Epidermal melanocyte (primary cell): ENCODE measurements at regions not wholly inside any gene's neighbourhood (a gene's known extent, or its start where the extent isn't known, plus 50 kb on each side); places are given as distances from the start of the nearest gene placed in this dataset.

Experiments
- DNase-seq: peaks from one replicate; pipeline ENCODE4 v3.0.0; 2011; ENCODE audit warnings: low spot score; ENCODE audit not compliant: insufficient read length

- DNase-seq, result no peak
Observed at GRCh38 chr1:229105109-229105508, 165.8 kb upstream of the RAB4A start.

GRCh38 chr1:229105822-229106525 lies 164.9 kb upstream of the RAB4A start:
- DNase-seq, result no peak

- DNase-seq, result no peak
Observed at GRCh38 chr1:229106526-229107125, 164.3 kb upstream of the RAB4A start.

DNA sequence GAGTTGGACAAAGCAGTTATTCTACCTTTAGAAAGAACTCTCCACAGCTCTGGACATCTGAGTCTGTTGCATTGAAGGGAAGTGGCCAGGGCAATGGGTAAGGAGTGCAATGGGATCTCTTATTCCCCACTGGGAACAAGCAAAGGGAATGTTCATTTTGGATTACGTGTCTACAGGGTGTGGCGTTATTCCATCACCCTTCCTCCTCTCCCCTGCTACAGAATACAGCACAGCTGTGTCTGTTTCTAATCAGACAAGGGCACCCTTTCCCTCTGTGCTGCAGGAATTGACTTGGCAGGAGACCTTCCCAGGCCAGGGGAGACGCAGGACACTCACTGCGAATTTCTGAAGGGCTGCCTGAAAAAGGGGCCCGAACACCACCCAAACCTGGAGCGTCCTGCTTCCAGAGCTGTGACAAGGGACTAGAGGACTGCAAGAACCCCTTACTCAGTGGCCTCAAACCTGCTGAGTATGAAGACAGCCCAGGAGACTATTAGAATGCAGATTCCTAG lies 163.6 kb upstream of the RAB4A start:
- DNase-seq, result no peak

DNA sequence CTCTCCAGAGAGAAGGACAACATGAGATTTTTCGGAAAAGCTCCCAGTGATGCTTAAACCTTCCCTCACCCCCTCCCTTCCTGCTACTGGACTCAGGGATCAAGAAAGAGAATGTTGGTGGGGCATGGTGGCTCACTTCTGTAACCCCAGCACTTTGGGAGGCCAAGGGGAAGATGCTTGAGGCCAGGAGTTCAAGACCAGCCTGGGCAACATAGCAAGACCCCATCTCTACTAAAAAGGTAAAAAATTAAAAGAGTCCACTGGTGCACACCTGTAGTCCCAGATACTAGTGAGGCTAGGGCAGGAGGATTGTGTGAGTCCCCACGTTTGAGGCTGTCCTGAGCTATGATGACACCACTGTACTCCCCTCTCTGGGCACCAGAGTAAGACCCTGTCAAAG lies 162.9 kb upstream of the RAB4A start:
- no peak for DNase-seq

DNA sequence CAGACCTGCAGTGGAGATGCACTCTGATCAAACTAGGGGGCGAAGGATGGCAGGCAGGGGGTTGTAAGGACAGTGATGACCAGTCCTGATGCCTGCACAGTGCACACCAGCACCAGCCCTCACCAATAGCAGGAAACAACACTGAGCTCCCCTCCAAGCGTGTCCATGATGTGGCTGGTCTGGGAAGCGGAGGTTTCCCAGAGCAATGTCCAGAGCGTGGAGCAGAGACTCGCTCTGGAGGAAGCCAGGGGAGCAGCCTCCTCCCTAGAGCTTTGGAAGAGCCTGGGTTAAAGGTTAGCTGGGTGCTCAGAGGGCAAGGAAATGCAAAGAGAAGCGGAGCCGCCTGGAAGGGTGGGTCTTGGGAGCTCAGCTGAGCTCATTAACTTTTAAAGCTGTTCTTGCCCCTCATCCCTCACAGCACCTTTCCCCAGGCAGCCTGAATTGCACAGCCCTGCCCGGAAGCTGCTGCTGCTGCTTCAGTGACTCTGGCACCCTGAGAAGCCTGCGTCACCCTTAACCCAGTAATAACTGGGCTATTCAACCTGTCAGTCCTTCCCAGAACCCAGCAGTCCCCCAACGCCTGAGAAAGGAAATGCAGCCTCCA lies 162.2 kb upstream of the RAB4A start:
- no peak for DNase-seq

GRCh38 chr1:229109320-229109761 lies 161.6 kb upstream of the RAB4A start:
- DNase-seq, result peak; percentile 67

DNA sequence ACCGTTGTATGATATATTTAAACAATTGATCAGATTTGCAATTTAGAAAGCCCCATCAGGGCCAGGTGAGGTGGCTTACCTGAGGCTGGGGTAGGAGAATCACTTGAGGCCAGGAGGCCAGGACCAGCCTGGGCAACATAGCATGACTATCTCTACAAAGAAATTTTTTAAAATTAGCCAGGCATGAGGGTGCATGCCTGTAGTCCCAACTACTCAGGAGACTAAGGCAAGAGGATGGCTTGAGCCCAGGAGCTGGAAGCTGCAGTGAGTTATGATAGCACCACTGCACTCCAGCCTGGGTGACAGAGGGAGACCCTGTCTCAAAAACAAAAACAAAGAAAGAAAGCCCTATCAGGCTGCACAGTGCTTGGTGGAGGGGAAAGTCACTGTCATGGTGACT lies 159.9 kb upstream of the RAB4A start:
- DNase-seq, result no peak

GRCh38 chr1:229111703-229112319 lies 159.1 kb upstream of the RAB4A start:
- no peak for DNase-seq

DNA sequence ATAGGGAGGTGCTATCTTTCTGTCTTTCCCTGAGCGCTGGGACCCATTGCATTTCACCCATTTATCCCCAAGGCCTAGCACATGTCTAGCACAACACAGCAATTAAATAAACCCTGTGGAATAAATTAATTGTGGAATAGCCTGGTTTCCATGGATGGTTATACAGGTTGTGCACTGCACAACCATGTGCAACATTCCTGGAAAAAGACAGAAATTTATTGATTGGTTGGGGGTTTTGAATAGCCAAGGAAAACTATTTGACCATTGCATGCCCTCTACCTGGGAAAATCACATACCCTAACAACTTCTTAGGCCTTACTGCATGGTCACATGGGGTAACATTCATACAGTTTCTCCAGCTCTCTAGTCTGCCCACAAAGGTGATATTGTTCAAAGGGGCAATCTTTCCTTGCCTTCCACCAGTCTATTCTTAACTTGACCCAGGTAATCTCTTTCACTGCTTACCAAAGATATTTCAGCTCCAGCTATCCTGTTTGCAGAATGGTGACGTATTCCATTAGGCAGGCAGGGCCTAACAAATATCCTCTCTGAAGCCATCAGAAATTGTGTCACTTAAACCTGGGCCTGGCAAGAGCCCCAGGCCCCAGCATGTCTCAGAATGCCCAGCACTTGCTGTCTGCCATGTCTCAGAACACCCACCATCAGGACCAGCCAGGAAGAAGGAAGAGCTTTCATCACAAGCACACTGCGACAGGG lies 157.9 kb upstream of the RAB4A start:
- DNase-seq, result no peak

GRCh38 chr1:229114315-229114714 lies 156.6 kb upstream of the RAB4A start:
- no peak for DNase-seq

DNA sequence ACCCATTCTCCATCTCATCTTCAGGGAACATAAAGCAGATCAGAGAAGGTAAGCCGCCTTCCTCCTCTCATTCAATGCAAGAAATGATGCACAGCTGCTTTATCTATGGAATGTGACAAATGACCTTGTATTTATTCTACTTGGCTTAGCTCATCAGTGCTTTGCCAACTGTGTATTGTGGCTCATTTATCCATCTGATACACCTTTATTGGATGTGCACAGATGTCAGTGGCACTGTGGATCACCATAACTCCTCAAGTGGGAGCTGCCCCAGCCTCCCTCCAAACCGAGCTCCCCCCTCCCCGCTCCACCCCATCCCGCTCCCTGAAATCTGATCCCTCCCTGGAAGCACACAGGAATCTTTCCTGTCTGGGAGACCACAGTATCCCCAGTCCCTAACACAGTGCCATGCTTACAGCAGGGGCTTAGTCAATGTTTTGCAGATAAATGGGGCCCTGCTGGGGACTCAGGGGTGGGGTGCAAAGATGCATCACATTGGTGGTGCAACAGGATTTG lies 156.0 kb upstream of the RAB4A start:
- no peak for DNase-seq

DNA sequence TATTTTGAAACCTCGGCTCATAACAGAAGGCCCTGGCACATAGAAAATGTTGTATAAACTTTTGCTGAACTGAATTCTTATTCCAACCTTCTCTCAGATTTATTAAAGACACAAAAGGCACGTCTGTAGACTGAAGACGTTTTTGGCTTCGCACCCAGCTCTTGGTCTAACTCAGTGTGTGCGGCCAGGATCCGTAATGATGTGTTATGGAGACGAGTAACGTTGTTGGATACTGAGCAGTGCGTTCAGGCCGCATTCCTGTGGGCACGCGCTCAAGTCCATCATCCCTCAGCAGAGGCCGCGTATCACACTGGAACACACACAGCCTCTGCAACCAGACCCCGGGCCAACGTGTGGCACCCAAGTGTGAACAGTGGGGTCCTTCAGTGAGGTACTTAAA lies 154.8 kb upstream of the RAB4A start:
- no peak for DNase-seq

- no peak for DNase-seq
Observed at GRCh38 chr1:229117664-229118300, 153.1 kb upstream of the RAB4A start.

GRCh38 chr1:229118477-229119061 lies 152.3 kb upstream of the RAB4A start:
- DNase-seq, result no peak

DNA sequence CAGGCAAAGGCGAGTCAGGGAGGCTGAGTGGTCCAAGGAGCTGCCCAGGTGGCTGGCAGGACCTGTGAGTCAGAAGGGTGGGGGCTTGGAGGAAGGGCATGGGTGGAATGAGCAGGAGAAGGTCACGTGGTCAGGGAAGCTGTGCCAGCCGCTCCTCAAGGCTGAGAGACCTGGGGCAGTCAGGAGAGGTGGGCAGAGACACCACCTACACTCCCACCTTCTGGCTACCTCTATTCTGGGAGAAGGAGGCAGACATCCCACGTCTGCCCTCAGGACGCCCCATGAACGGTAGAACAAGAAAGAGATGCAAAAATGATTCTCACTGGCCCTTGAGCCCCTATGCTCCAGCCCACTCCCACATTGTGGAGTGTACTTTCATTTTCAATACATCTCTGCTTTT lies 151.8 kb upstream of the RAB4A start:
- no peak for DNase-seq

- no peak for DNase-seq
Observed at GRCh38 chr1:229119876-229120275, 151.0 kb upstream of the RAB4A start.

DNA sequence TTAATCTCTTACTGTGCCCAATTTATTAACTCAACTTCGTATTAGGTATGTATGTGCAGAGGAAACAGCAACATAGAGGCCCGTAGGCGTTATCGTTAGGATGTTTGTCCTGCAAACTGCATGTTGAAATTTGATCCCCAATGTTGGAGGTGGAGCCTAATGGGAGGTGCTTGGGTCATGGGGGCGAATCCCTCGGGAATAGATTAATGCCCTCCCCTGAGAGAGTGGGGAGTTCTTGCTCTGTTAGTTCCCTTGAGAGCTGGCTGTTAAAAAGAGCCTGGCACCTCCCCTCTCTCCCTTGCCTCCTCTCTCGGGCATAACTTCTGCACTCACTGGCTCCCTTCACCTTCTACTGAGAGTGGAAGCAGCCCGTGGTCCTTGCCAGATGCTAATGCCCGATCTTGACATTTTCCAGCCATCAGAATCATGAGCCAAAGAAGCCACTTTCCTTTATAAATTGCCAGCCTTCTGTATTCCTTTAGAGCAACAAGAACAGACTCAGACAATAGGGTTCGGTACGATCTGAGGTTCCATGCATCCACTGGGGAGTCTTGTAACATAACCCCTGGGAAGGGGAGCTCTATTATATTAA lies 149.0 kb upstream of the RAB4A start:
- DNase-seq, result no peak

DNA sequence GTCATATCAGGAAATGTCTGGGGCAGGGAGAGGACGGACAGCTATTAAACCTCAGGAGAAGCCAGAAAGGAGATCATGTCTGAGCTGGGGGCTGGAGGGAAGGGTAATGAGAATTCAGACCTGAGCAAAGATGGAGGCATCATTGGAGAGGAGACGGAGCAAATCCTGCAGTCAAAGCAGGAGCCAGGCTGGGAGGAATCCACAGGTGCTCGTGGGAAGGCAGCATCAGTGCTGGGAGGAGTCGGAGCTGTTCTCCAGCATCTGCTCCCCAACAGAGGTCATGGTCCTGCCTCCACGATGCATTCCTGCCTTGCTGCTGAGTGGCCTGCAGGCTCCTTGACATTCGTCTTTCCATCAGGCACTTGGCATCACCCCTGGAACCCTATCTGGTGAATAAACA lies 148.3 kb upstream of the RAB4A start:
- DNase-seq, result no peak

DNA sequence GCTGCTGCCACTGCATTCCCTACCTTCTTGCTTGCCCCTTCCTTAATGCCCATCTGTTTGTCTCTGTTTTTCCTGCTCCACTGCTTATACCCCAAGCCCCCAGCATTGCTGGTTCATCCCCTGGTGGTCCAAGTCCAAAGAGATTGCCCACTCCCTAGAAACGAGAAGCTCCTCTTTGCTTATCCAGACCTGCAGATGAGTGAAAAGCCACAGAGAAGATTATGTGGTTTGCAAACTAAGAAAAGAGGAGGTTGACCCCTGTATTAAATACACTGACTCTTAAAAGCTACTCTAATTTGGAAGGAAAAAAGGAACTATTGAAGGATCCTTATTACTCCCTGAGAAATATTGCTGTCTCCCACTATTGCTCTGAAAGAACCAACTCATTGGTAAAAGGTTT lies 146.8 kb upstream of the RAB4A start:
- no peak for DNase-seq
